Lung microvascular endothelial cell (primary cell): ENCODE measurements at regions not wholly inside any gene's neighbourhood (a gene's known extent, or its start where the extent isn't known, plus 50 kb on each side); places are given as distances from the start of the nearest gene placed in this dataset.
"Not testable (repeated sequence)": the region's sequence is repeated elsewhere in the genome, so short reads cannot be mapped to it uniquely, and the experiment has no call there.

Experiments
- DNase-seq, 2 donors: peaks; one replicate each; pipeline versions ENCODE4 v3.0.0 to v3.0.0-alpha.2; 2010; ENCODE audit warnings: low read depth in 2 of 2

GRCh38 chr18:33854086-33854826 is 276.2 kb downstream of the ASXL3 start:
- DNase-seq, result no peak

DNA sequence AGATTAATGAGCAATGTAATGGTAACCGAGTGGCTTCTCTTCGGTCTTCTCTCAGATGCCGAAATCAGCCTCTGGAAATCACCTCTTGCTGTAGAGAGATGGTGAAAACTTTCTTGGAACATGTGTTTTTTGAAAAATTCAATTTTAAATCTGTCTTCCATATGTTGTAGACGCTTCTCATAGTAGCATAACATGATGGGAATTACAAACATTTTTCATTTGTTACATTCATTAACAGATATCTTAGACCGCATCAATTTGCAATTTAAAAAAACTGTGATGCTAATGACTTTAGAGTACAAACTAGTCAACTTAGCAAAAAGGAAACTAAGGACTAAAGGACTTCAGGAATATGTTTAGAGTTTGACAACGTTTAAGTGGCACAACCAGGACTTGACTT is 275.2 kb downstream of the ASXL3 start:
- no peak for DNase-seq

DNA sequence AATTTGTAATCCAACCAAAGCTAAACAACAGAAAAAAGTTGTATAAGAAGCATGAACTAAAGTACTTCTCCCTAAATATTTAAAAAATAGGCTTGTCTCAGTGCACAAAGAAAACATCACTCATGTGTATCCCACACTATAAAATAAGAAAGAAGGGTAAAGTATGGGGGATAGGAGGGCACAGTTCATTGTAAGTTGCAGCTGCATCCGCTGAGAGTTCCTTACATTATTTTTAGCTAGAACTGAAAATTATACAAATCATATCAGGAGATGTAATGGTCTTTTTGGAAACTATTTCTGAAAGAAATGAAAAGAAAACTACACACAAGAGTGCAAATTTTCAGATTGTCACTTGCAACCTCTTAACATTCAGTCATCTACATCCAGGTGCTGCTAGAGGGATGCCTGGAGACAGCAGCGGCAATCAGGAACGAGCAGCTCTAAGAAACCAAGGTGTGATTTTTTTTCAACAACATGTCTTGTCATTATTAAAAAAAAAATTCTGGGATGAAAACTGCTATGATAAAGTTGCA is 273.6 kb downstream of the ASXL3 start:
- DNase-seq, result no peak

DNA sequence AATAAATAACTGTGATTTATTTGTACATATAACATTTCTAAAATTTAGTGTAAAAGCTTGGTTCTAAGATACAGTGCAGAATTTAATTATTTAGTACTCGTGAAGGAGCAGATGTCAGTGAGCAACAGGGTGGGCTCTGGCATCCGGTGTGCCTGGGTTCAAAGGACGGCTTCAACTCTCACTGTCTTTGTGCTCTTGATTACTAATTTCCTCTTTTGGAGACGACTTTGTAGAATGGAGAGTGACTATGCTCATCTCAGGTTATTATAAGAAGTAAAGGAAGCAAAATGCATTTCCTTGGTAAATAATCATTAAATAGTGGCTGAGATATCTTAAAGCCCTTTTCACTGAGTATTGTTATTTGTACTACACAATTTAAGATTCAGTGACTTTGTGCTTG is 271.7 kb downstream of the ASXL3 start:
- no peak for DNase-seq

DNA sequence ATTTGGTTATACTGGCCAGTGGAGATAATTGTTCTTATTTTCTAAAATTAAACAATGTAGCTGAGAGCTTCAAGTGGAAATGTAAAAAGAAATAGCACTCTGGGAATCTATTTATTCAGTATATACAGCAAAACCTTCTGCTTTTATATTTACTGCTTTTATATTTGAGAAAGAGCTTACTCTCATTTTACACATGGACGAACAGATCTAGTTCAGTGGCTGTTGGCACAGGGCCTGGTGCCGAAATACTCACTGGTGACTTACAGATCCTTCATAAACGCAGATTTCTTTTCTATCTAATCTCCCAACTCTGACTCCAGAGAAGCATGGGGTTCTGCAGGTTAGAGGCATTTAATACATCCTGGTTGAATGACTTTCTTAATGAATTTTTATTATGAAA is 266.2 kb downstream of the ASXL3 start:
- DNase-seq, result no peak

- DNase-seq, result no peak
Observed at GRCh38 chr18:33841221-33841967, 263.4 kb downstream of the ASXL3 start.

DNA sequence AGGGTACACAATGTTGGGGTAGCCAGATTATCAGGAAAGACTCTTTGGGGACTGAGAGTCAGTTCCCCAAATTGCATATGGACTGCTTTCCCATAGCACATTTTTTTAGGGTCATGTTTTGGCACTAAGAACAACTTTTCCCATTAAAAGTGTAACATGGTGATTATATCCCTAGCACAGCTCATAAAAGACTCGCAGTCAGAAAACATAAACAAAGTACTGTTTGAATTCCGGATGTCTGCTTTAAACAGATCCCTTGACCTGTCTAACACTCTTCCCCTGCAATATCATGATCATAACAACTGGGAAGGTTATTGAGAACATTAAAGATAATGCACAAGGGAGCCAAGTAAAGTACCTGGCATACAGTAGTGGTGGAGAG is 262.2 kb downstream of the ASXL3 start:
- no peak for DNase-seq

DNA sequence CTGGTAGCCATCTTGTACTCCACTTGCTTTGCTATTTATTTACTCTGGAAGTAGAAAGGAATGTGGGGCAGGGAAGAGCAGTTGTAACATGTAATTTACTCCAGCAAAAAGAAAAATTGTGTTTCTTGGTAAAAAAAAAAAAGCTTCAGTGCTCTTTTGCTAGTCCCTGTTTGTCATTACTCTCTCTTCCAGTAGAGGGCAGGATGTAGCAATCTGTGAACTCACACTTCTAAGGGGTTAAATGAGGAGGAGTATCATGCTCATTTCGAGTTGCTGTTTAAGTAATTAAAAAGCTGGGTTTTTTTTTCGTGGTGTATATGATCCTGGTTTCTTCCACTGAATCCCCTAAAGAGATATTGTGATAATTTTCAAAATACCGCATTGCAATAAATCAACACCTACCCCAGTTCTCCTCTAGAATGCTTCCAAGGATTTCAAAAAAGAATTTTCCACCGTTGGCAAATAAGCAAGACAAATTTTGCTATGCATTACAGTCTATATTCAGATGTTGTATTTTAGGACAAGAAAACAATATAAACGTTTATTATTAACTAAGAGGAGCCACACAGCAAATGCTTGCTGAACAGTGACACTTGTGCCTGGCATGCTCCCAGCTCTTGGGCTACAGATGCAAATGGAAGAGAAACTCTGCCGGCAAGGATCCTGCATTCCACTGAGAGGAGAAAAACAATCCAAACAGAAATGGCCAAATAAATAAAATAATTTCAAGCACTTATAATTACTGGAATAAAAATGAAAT is 261.6 kb downstream of the ASXL3 start:
- peak; percentile 52 to 57 for DNase-seq

GRCh38 chr18:33838054-33838453 is 260.0 kb downstream of the ASXL3 start:
- DNase-seq, result no peak

GRCh38 chr18:33837191-33837590 is 259.2 kb downstream of the ASXL3 start:
- no peak for DNase-seq

GRCh38 chr18:33836564-33836963 is 258.5 kb downstream of the ASXL3 start:
- no peak for DNase-seq

- DNase-seq, result no peak
Observed at GRCh38 chr18:33835419-33835818, 257.4 kb downstream of the ASXL3 start.

GRCh38 chr18:33833842-33834241 is 255.8 kb downstream of the ASXL3 start:
- DNase-seq, result no peak

DNA sequence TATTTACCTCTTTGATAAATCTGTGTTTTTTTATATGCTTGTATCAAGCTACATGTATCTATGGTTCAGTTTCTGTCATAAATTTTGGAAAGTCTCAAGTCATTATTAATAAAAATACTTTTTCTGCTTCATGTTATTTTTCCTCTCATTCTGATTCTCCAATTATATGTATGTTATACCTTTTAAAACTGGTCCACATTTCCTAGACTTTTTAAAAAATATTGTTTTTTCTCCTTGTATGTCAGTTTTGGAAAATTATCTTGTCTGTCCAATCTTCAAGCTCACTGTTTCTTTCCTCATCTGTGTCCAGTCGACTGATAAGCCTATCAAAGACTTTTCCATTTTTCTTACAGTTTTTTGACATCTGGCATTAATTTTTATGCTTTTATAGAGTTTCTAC is 253.4 kb downstream of the ASXL3 start:
- DNase-seq, result no peak

DNA sequence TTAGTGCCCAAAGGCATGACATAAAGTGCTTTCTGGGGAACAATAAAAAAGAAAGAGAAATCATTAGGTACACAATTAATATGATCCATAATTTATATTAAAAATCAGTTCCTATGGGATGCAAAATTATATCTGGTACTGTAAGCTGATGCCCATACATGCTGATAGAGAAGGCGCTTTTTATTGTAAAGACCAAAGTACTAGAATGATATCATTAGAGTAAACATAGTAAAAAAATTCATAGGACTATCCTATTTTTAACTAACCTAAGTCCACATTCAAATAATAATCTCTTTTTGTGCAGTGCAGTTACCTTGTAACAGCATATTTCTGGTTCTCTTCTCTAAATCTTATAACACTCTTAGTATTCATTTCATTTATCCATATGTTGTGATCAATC is 252.2 kb downstream of the ASXL3 start:
- no peak for DNase-seq

- no peak for DNase-seq
Observed at GRCh38 chr18:33828949-33829348, 250.9 kb downstream of the ASXL3 start.

- DNase-seq, result no peak
Observed at GRCh38 chr18:33826151-33826550, 248.1 kb downstream of the ASXL3 start.

DNA sequence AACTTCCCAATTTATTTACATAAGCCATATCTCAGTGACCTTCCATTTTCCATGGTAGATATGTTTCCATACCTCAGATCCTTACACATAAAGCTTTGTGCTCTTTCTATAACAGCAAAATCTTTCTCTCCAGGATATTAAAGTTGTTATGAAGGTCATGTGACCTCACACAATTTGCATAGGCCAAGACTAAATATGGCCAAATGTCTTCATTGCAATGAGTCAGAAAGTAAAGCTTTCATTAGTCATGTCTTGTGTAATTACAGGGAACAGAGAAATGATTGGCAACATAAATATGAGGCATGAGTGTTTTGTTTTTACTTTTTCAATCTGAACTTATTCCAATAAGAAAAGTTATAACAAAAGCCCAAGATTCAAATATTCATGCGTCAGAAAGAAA is 243.5 kb downstream of the ASXL3 start:
- DNase-seq, result peak in 1 of 2 donors; percentile 34

GRCh38 chr18:33820517-33821371 is 242.7 kb downstream of the ASXL3 start:
- no peak for DNase-seq

GRCh38 chr18:33819692-33820343 is 241.8 kb downstream of the ASXL3 start:
- not testable (repeated sequence) for DNase-seq

DNA sequence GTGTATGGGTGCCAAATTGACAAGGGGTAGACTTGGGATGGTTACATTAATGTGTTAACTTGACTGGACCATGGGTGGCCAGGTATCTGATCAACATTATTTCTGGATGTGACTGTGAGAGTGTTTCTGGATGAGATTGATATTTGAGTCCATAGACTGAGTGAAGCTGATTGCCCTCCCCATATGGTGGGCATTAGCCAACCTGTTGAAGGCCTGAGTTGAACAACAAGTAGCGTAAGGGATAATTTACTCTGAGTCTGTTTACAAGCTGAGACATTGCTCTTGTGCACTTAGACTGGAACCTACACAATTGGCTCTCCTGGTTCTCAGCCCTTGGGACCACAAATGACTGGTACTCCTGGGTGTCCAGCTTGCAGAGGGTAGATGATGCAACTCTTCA is 240.1 kb downstream of the ASXL3 start:
- DNase-seq, result no peak
